ENCODE measurements at regions not wholly inside any gene's neighbourhood (a gene's known extent, or its start where the extent isn't known, plus 50 kb on each side); places are given as distances from the start of the nearest gene placed in this dataset.

DNA sequence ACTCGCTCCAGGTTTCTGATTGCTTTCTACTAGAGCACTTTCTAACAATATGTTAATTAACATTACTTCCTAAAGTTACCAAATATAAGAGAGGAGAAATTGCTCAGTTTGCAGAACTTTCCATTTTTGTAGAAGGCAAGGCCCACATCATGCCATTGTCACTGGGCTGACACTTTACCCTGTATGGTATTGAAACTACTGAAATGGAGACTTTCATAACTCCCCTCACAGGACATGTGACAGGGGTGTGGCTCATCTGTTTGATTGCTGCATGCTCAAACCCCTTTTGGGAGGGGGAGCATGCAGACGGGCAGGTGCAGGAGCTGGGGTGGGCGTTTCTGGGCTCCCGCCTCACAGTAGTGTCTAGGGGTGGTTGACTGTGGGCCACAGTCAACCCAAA lies 206.3 kb upstream of the GHR start:
- TF ChIP-seq, protein P1, sequence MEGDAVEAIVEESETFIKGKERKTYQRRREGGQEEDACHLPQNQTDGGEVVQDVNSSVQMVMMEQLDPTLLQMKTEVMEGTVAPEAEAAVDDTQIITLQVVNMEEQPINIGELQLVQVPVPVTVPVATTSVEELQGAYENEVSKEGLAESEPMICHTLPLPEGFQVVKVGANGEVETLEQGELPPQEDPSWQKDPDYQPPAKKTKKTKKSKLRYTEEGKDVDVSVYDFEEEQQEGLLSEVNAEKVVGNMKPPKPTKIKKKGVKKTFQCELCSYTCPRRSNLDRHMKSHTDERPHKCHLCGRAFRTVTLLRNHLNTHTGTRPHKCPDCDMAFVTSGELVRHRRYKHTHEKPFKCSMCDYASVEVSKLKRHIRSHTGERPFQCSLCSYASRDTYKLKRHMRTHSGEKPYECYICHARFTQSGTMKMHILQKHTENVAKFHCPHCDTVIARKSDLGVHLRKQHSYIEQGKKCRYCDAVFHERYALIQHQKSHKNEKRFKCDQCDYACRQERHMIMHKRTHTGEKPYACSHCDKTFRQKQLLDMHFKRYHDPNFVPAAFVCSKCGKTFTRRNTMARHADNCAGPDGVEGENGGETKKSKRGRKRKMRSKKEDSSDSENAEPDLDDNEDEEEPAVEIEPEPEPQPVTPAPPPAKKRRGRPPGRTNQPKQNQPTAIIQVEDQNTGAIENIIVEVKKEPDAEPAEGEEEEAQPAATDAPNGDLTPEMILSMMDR (IDR thresholded peaks at IDR 0.05), result no peak
- no peak overlapping the region for H3K27ac Mint-ChIP-seq
- H3K4me3 Mint-ChIP-seq, result no peak overlapping the region
- ChIA-PET CTCF (no interaction called here), POLR2A (no interaction called here)
- intact Hi-C loops (cut with micrococcal nuclease), result no loop called here
- H3K36me3 Mint-ChIP-seq (ENCODE audit: low read depth), result no peaks in the 10 kb centered on the region
- ATAC-seq (ENCODE audit: low read depth) (no peak), DNase-seq (no peak)
- H3K4me1 Mint-ChIP-seq, result no peaks in the 10 kb centered on the region
- no peaks in the 10 kb centered on the region for H3K27me3 Mint-ChIP-seq
- H3K9me3 Mint-ChIP-seq, result no peaks in the 10 kb centered on the region

DNA sequence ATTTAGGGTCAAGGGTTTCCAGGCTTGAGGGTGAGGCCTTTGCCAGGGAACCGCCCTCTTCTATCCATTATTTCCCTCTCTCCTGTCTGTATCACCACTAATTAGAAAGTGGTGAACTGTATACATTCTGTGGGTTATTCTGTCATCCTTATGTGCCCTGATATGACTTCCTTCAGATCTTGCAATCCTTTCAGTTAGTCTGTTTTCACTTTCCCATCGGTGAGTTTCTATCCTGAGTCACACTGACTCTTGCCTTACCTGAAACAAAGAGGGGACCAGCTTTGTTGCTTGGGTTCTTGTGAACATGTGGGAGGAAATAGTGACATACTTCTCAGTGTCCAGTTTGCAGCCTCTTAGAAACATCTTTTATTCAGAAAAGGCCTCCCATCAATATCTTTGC lies 205.4 kb upstream of the GHR start:
- ChIA-PET POLR2A (no interaction called here), CTCF (no interaction called here)
- no peaks in the 10 kb centered on the region for H3K36me3 Mint-ChIP-seq (ENCODE audit: low read depth)
- TF ChIP-seq, protein P1 (IDR thresholded peaks at IDR 0.05), result no peak
- intact Hi-C loops (cut with micrococcal nuclease), result no loop called here
- H3K4me3 Mint-ChIP-seq, result no peak overlapping the region
- DNase-seq (no peak), ATAC-seq (ENCODE audit: low read depth) (no peak)
- no peaks in the 10 kb centered on the region for H3K27me3 Mint-ChIP-seq
- H3K27ac Mint-ChIP-seq, result no peak overlapping the region
- no peaks in the 10 kb centered on the region for H3K4me1 Mint-ChIP-seq
- H3K9me3 Mint-ChIP-seq, result no peaks in the 10 kb centered on the region

- no peak for DNase-seq
- Mint-ChIP-seq H3K36me3 (ENCODE audit: low read depth) (no peaks in the 10 kb centered on the region), H3K27ac (no peak overlapping the region), H3K9me3 (no peaks in the 10 kb centered on the region), H3K4me1 (no peaks in the 10 kb centered on the region), H3K27me3 (no peaks in the 10 kb centered on the region), H3K4me3 (no peak overlapping the region)
- CTCF ChIA-PET, result no interaction called here
- no peak for ATAC-seq (ENCODE audit: low read depth)
- POLR2A ChIA-PET, result no interaction called here
- intact Hi-C loops (cut with micrococcal nuclease), result no loop called here
- TF ChIP-seq, protein P1 (IDR thresholded peaks at IDR 0.05), result no peak
Observed at GRCh38 chr5:42225009-42225408, 198.2 kb upstream of the GHR start.

- Mint-ChIP-seq H3K27ac (no peak overlapping the region), H3K27me3 (no peaks in the 10 kb centered on the region), H3K4me1 (no peaks in the 10 kb centered on the region), H3K36me3 (ENCODE audit: low read depth) (no peaks in the 10 kb centered on the region), H3K9me3 (no peaks in the 10 kb centered on the region), H3K4me3 (no peak overlapping the region)
- intact Hi-C loops (cut with micrococcal nuclease), result no loop called here
- ChIA-PET POLR2A (no interaction called here), CTCF (no interaction called here)
- DNase-seq (no peak), ATAC-seq (ENCODE audit: low read depth) (no peak)
- TF ChIP-seq, protein P1 (IDR thresholded peaks at IDR 0.05), result no peak
Observed at GRCh38 chr5:42228279-42228678, 195.0 kb upstream of the GHR start.

GRCh38 chr5:42230839-42231238 lies 192.4 kb upstream of the GHR start:
- Mint-ChIP-seq H3K9me3 (no peaks in the 10 kb centered on the region), H3K27me3 (no peaks in the 10 kb centered on the region), H3K4me3 (no peak overlapping the region), H3K27ac (no peak overlapping the region), H3K4me1 (no peaks in the 10 kb centered on the region), H3K36me3 (ENCODE audit: low read depth) (no peaks in the 10 kb centered on the region)
- CTCF ChIA-PET, result no interaction called here
- POLR2A ChIA-PET, result no interaction called here
- intact Hi-C loops (cut with micrococcal nuclease), result no loop called here
- no peak for DNase-seq
- no peak for ATAC-seq (ENCODE audit: low read depth)
- TF ChIP-seq, protein P1 (IDR thresholded peaks at IDR 0.05), result no peak

All from activated B cell treated with CpG ODN at 0.5 μM for 24 hours (primary cell).